Medulla oblongata (tissue), 1 donor: ENCODE measurements at regions not wholly inside any gene's neighbourhood (a gene's known extent, or its start where the extent isn't known, plus 50 kb on each side); places are given as distances from the start of the nearest gene placed in this dataset.
"Not testable (repeated sequence)": the region's sequence is repeated elsewhere in the genome, so short reads cannot be mapped to it uniquely, and the experiment has no call there.

Source experiments
- DNase-seq: peaks from one replicate; pipeline ENCODE4 v3.0.0-alpha.2; 2015; ENCODE audit errors: extremely low spot score

DNA sequence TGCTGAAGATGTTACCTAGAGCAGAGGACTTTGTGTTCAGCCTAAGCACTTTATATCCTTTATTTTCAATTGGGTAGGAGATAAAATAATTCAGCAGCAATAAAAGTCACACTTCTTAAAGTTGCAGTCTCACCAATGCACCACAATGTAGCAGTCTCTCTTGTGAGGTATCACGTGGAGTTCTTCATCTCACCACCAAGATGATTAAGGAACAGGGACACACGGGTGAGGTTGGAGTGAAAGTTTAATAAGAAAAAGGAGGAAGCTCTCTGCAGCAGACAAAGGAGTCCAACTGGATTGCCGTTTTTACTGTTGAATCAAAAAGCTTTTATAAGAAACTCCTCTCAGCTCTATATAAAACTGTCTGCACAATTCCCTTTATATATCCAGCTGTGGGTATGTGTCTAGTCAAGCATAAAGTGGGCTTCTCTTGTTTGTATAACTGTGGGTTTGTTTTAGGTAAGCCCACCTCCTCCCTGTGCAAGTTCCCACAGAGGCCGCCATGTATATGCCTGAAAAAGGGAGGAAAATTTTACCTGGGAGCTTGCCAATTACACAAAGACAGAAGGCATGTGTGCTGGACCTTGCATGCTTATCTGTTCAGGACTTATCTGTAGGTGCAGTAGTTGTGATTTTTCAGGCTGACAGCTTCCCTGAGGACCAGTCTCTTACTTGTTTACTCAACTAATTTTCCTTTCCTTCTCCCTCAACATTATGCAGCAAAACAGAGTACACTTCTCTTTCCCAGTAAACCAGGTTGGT lies 1497.2 kb upstream of the TPTE start:
- not testable (repeated sequence) for DNase-seq

DNA sequence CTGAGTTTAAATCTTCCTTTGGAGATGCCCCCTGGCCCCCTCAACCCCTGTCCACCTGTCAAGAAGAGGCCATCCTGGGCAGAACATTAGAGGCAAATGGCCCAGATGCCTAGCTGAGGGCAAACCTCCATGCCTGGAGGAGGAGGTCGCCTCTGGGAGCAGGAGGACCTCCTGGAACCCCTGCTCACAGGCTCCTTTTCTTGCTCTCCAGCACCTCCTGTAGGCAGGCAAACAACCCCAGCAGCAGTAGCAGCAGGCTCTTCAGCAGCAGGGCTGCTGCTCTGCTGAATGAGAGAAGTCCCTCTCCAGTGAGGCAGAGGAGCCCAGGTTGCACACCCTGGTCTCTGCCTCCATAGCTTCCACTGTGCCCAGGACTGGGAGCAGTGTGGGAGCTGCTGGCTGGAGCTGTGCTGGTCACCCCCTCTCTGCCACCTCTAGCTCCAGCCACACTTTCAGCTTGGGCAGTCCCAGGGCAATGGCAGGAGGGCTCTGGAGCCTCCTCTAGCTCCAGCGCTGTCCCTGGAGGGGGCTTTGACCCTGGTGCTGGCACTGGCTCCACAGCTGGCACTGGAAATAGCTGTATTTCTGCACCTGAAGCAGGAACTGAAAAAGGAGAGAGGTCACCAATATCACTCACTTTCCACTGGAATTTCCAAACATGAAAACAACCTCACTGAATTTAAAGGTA lies 1494.5 kb upstream of the TPTE start:
- not testable (repeated sequence) for DNase-seq

DNA sequence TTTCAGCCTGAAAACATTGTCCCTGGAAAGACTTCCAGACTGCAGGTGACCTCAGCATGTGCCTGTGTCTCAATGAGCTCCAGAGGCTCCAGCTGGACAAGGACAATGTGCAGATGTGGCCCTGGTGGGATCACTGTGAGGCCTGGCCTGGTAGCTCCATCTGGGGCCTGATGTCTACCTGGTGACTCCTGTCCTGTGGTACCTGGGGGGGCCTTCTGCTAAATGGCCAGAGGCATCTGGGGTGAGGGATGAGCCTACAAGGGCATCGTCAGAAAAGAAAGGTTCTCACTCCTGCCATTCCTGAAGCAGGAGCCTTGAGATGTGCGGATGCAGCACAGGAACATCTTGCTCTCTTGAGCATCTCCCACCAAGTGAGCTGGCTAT lies 1494.0 kb upstream of the TPTE start:
- DNase-seq, result not testable (repeated sequence)

DNA sequence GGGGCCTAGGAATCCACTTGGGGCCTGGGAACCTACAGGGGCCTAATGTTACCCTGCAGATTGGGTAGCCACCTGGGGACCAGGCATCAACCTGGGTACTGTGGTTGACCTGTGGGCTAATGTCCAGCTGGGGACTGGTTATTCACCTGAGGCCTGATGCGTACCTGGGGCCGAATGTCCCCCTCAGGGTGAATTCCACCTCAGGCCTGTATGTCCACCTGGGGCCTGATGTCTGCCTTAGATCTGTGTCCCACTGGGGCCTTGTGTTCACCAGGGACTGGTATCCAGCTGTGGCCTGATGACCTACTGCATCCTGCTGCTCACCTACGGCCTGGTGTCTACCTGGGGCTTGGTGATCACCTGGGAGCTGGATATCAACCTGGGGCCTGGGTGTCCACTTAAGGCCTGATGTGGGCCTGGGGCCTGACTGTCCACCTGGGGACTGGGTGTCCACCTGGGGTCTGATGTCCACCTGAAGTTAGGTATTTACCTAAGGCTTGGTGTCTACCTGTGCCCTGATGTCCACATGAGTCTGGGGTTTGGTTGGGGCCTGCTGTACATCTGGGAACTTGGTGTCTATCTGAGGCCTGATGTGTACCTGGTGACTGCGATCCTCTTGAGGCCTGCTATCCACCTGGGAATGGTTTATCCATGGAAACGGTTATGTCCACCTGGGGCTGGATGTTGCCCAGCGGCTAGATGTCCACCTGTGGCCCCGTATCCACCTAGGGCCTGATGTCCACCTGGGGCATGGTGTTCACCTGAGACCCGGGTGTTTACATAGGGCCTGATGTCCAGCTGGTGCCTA lies 1492.6 kb upstream of the TPTE start:
- DNase-seq, result not testable (repeated sequence)

- DNase-seq, result not testable (repeated sequence)
Measured at GRCh38 chr21:9030141-9030665, 1491.2 kb upstream of the TPTE start.

- DNase-seq, result not testable (repeated sequence)
Measured at GRCh38 chr21:9031482-9032374, 1489.7 kb upstream of the TPTE start.

GRCh38 chr21:9032547-9032946 lies 1488.8 kb upstream of the TPTE start:
- not testable (repeated sequence) for DNase-seq

GRCh38 chr21:9033295-9033694 lies 1488.1 kb upstream of the TPTE start:
- not testable (repeated sequence) for DNase-seq

- DNase-seq, result not testable (repeated sequence)
Measured at GRCh38 chr21:9034491-9035200, 1486.7 kb upstream of the TPTE start.

DNA sequence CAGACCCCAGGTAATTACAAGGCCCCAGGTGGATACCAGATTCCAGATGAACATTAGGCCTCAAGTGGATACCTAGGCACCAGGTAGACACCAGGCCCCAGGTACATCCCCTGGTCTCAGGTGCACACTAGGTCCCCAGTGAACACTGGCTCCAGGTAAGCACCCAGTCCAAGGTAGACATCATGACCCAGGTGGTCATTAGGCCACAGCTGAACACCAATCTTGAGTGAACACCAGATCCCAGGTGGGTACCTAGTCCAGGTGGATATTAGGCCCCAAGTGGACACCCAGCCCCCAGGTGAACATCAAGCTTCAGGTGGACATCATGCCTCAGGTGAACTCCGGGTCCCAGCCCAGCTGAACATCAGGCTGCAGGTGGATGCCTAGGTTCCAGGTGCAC lies 1486.2 kb upstream of the TPTE start:
- not testable (repeated sequence) for DNase-seq

DNA sequence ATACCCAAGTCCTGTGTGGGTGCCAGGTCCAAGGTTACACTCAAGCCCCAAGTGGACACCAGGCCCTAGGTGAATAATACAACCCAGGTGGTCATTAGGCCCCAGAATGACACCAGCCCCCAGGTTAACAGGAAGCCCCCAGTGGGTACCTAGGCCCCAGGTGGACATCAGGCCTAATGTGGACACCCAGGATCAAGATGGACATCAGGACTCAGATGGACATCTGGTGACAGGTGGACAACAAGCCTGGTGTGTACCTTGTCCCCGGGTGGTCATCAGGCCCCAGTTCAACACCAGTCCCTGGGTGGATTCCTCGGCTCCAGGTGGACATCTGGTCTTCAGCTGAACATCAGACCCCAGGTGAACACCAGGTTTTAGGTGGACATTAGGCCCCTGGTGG lies 1485.4 kb upstream of the TPTE start:
- DNase-seq, result not testable (repeated sequence)

DNA sequence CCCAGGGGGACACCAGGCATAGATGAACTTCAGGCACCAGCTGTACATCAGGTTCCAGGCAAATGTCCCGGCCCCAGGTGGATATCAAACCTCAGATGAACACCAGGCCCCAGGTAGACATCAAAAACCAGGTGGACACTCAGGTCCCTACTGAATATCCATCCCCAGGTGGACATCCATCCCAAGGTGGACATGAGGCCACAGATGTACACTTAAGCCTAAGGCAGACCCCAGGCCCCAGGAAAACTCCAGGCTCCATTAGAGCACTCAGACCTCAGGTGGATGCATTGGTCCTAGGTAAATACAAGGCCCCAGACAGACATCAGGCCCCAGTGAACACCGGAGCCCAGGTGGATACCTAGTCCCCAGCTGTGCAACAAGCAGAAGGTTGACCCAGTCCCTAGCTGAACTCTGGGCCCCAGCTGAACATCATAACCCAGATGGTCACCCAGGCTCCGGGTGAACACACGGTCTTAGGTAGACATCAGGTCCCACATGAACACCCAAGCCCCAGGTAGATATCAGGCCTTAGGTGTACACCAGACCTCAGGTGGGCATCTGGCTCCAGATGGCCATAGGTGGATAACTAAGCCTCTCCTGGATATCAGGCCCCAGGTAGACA lies 1484.3 kb upstream of the TPTE start:
- not testable (repeated sequence) for DNase-seq

DNA sequence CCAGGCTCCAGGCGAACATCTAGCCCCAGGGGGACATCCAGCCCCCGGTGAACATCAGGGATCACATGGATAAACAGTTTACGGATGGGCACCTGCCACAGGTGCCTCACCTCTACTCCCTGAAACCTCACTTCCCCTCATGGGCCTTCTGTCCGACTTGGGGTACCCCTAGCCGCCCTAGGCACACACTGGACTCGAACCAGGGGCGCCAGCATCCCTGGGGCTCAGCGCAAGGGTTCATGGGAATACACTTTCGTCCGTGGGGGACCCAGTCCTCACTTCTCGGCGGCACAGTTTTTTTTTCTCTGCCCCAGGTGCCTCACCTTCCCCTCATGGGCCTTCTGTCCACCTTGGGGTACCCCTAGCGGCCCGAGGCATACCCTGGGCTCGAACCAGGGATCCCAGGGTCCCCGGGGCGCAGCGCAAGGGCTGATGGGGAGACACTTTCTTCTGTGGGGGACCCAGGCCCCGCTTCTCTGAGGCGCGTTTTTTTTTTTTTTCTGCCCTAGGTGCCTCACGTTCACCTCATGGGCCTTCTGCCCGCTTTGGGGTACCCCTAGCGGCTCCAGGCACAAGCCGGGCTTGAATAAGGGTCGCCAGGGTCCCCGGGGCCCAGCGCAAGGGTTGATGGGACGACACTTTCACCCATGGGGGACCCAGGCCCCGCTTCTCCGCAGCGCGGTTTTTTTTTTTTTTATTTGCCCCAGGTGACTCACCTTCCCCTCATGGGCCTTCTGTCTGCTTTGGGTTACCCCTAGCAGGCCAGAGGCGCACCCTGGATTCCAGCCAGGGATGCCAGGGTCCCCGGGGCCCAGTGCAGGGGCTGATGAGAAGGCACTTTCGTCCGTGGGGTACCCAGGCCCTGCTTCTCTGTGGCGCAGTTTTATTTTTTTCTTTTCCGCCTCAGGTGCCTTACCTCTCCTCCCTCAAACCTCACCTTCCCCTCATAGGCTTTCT lies 1483.5 kb upstream of the TPTE start:
- not testable (repeated sequence) for DNase-seq

GRCh38 chr21:9039520-9040365 lies 1481.6 kb upstream of the TPTE start:
- not testable (repeated sequence) for DNase-seq

DNA sequence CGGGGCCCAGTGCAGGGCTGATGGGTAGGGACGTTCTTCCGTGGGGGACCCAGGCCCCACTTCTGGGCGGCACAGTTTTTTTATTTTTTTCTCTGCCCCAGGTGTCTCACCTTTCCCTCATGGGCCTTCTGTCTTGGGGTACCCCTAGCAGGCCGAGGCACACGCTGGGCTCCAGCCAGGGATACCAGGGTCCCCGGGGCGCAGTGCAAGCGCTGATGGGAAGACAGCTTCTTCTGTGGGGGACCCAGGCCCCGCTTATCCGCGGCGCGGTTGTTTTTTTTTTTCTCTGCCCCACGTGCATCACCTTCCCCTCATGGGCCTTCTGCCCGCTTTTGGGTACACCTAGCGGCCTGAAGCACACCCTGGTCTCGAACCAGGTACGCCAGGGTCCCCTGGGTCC lies 1481.0 kb upstream of the TPTE start:
- not testable (repeated sequence) for DNase-seq

DNA sequence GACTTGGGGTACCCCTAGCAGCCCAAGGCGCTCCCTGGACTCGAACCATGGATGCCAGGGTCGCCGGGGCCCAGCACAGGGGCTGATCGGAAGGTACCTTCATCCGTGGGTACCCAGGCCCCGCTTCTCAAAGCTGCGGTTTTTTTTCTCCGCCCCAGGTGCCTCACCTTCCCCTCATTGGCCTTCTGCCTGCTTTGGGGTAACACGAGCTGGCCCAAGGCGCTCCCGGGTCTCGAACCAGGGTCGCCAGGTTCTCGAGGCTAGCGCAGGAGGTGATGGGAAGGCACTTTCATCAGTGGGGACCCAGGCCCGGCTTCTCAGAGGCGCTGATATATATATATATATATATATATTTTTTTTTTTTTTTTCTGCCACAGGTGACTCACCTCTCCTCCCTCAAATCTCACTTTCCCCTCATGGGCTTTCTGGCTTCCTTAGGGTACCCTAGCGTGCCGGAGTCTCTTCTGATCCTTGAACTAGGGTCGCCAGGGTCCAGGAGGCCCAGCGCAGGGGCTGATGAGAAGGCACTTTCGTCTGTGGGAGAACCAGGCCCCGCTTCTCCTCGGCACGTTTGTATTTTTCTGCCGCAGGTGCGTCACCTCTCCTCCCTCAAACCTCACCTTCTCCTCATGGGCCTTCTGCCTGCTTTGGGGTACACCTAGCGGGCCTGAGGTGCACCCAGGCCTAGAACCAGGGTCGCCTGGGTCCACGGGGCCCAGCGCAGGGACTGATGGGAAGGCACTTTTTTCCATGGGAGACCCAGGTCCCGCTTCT lies 1480.0 kb upstream of the TPTE start:
- DNase-seq, result not testable (repeated sequence)

- DNase-seq, result not testable (repeated sequence)
Measured at GRCh38 chr21:9043089-9043488, 1478.3 kb upstream of the TPTE start.
